ENCODE measurements at regions not wholly inside any gene's neighbourhood (a gene's known extent, or its start where the extent isn't known, plus 50 kb on each side); places are given as distances from the start of the nearest gene placed in this dataset.

DNA sequence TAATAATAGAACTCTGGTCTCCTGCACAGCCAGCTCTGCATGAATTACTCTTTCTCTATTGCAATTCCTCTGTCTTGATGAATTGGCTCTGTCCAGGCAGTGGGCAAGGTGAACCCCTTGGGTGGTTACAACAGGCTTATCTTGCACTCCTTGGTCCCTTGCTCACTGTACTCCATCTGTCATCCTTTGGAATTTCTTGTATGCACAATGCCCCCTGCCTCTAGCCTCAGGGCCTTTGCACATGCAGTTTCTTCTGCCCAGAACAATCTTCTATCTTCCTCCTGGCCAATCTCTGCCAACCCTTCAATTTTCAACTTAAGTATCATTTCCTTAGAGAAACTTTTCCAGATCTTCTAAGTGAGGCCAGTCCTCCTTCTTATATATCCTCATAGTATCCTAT lies 114.7 kb upstream of the NLRP1 start:
- Histone ChIP-seq H3K4me1 (ENCODE audit: insufficient read depth, low read length) (no peaks in the 10 kb centered on the region), H3K27ac (ENCODE audit: low read depth, low read length) (no peak overlapping the region), H3K9me3 (ENCODE audit: insufficient read depth, low read depth, low read length) (no peaks in the 10 kb centered on the region), H3K79me2 (ENCODE audit: insufficient read depth, low read length) (no peaks in the 10 kb centered on the region), H3K36me3 (ENCODE audit: insufficient read depth, low read length) (no peaks in the 10 kb centered on the region), H3K4me3 (ENCODE audit: insufficient read depth, low read depth, low read length) (no peak overlapping the region), H4K20me1 (ENCODE audit: insufficient read depth, low read length) (no peaks in the 10 kb centered on the region), H3K27me3 (ENCODE audit: insufficient read depth, low read length) (peaks cover 4% of the 10 kb centered on the region), H3K4me2 (ENCODE audit: low read length) (no peak overlapping the region), H3K9ac (ENCODE audit: low read length) (no peak overlapping the region), H2AFZ (ENCODE audit: low read depth, low read length) (no peak overlapping the region)
- no peaks in the 10 kb centered on the region for H3K4me1 Mint-ChIP-seq (ENCODE audit: low read depth, unreplicated experiment)
- no peak overlapping the region for H3K27ac Mint-ChIP-seq (ENCODE audit: unreplicated experiment)
- H3K27me3 Mint-ChIP-seq (ENCODE audit: low read depth, unreplicated experiment), result peaks cover 50% of the 10 kb centered on the region
- peaks cover 15% of the 10 kb centered on the region for H3K9me3 Mint-ChIP-seq (ENCODE audit: unreplicated experiment)
- no peak for FAIRE-seq
- TF ChIP-seq, protein P1, sequence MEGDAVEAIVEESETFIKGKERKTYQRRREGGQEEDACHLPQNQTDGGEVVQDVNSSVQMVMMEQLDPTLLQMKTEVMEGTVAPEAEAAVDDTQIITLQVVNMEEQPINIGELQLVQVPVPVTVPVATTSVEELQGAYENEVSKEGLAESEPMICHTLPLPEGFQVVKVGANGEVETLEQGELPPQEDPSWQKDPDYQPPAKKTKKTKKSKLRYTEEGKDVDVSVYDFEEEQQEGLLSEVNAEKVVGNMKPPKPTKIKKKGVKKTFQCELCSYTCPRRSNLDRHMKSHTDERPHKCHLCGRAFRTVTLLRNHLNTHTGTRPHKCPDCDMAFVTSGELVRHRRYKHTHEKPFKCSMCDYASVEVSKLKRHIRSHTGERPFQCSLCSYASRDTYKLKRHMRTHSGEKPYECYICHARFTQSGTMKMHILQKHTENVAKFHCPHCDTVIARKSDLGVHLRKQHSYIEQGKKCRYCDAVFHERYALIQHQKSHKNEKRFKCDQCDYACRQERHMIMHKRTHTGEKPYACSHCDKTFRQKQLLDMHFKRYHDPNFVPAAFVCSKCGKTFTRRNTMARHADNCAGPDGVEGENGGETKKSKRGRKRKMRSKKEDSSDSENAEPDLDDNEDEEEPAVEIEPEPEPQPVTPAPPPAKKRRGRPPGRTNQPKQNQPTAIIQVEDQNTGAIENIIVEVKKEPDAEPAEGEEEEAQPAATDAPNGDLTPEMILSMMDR (IDR thresholded peaks at IDR 0.05; ENCODE audit: insufficient read depth, low read depth, low read length), result no peak
- TF ChIP-seq EZH2 (IDR thresholded peaks at IDR 0.05; ENCODE audit: insufficient read depth, low read length), result no peak
- peaks cover 2% of the 10 kb centered on the region for H3K36me3 Mint-ChIP-seq (ENCODE audit: low read depth, unreplicated experiment)
- DNase-seq (ENCODE audit: low read depth), result no peak
- no peak overlapping the region for H3K4me3 Mint-ChIP-seq (ENCODE audit: unreplicated experiment)

GRCh38 chr17:5699814-5700213 lies 115.5 kb upstream of the NLRP1 start:
- Histone ChIP-seq H3K4me3 (ENCODE audit: insufficient read depth, low read depth, low read length) (no peak overlapping the region), H3K4me1 (ENCODE audit: insufficient read depth, low read length) (no peaks in the 10 kb centered on the region), H2AFZ (ENCODE audit: low read depth, low read length) (no peak overlapping the region), H3K79me2 (ENCODE audit: insufficient read depth, low read length) (no peaks in the 10 kb centered on the region), H3K27me3 (ENCODE audit: insufficient read depth, low read length) (peaks cover 4% of the 10 kb centered on the region), H3K4me2 (ENCODE audit: low read length) (no peak overlapping the region), H3K27ac (ENCODE audit: low read depth, low read length) (no peak overlapping the region), H3K9me3 (ENCODE audit: insufficient read depth, low read depth, low read length) (no peaks in the 10 kb centered on the region), H4K20me1 (ENCODE audit: insufficient read depth, low read length) (no peaks in the 10 kb centered on the region), H3K9ac (ENCODE audit: low read length) (no peak overlapping the region), H3K36me3 (ENCODE audit: insufficient read depth, low read length) (no peaks in the 10 kb centered on the region)
- Mint-ChIP-seq H3K27ac (ENCODE audit: unreplicated experiment) (no peak overlapping the region), H3K9me3 (ENCODE audit: unreplicated experiment) (peaks cover 15% of the 10 kb centered on the region), H3K4me1 (ENCODE audit: low read depth, unreplicated experiment) (no peaks in the 10 kb centered on the region), H3K36me3 (ENCODE audit: low read depth, unreplicated experiment) (peaks cover 2% of the 10 kb centered on the region), H3K27me3 (ENCODE audit: low read depth, unreplicated experiment) (peaks cover 47% of the 10 kb centered on the region), H3K4me3 (ENCODE audit: unreplicated experiment) (no peak overlapping the region)
- no peak for FAIRE-seq
- DNase-seq (ENCODE audit: low read depth), result no peak
- TF ChIP-seq, protein P1 (IDR thresholded peaks at IDR 0.05; ENCODE audit: insufficient read depth, low read depth, low read length), result no peak
- no peak for TF ChIP-seq EZH2 (IDR thresholded peaks at IDR 0.05; ENCODE audit: insufficient read depth, low read length)

GRCh38 chr17:5700745-5701144 lies 116.4 kb upstream of the NLRP1 start:
- Histone ChIP-seq H3K27me3 (ENCODE audit: insufficient read depth, low read length) (peaks cover 4% of the 10 kb centered on the region), H4K20me1 (ENCODE audit: insufficient read depth, low read length) (no peaks in the 10 kb centered on the region), H2AFZ (ENCODE audit: low read depth, low read length) (no peak overlapping the region), H3K4me2 (ENCODE audit: low read length) (no peak overlapping the region), H3K9me3 (ENCODE audit: insufficient read depth, low read depth, low read length) (no peaks in the 10 kb centered on the region), H3K36me3 (ENCODE audit: insufficient read depth, low read length) (no peaks in the 10 kb centered on the region), H3K79me2 (ENCODE audit: insufficient read depth, low read length) (no peaks in the 10 kb centered on the region), H3K27ac (ENCODE audit: low read depth, low read length) (no peak overlapping the region), H3K4me3 (ENCODE audit: insufficient read depth, low read depth, low read length) (no peak overlapping the region), H3K9ac (ENCODE audit: low read length) (no peak overlapping the region), H3K4me1 (ENCODE audit: insufficient read depth, low read length) (no peaks in the 10 kb centered on the region)
- Mint-ChIP-seq H3K27ac (ENCODE audit: unreplicated experiment) (no peak overlapping the region), H3K27me3 (ENCODE audit: low read depth, unreplicated experiment) (peaks cover 41% of the 10 kb centered on the region), H3K9me3 (ENCODE audit: unreplicated experiment) (peaks cover 13% of the 10 kb centered on the region), H3K36me3 (ENCODE audit: low read depth, unreplicated experiment) (peaks cover 2% of the 10 kb centered on the region), H3K4me1 (ENCODE audit: low read depth, unreplicated experiment) (no peaks in the 10 kb centered on the region), H3K4me3 (ENCODE audit: unreplicated experiment) (no peak overlapping the region)
- TF ChIP-seq, protein P1 (IDR thresholded peaks at IDR 0.05; ENCODE audit: insufficient read depth, low read depth, low read length), result no peak
- no peak for TF ChIP-seq EZH2 (IDR thresholded peaks at IDR 0.05; ENCODE audit: insufficient read depth, low read length)
- DNase-seq (ENCODE audit: low read depth) (no peak), FAIRE-seq (no peak)
